Natural killer cell (primary cell): ENCODE measurements at regions not wholly inside any gene's neighbourhood (a gene's known extent, or its start where the extent isn't known, plus 50 kb on each side); places are given as distances from the start of the nearest gene placed in this dataset.
A peak's percentile ranks its signal among the peaks of the same experiment; 100 is the strongest.

Experiments
- ATAC-seq, 3 donors: fragments of 150-1000 bp in 2 of 3; fragments of 200-7000 bp in 1 of 3; cut with Tn5 transposase; 1 replicate in 1 of 3; 2 replicates in 2 of 3; pipeline ENCODE4 v1.10.0; 2021; ENCODE audit warnings: mild to moderate bottlenecking in 2 of 3, moderate library complexity in 2 of 3
- DNase-seq, 2 donors: peaks; one replicate each; pipeline versions ENCODE4 v3.0.0 to v3.0.0-alpha.2; 2013 to 2021; ENCODE audit warnings: mixed read lengths in 1 of 2
- H3K27ac ChIP-seq: one replicate; pipeline ENCODE4 v1.5.1; 2013; ENCODE audit warnings: mild to moderate bottlenecking, low read length
- H3K27me3 ChIP-seq: one replicate; pipeline ENCODE4 v1.6.1; 2013; ENCODE audit warnings: low read length; ENCODE audit not compliant: control insufficient read depth, insufficient read depth
- H3K36me3 ChIP-seq: one replicate; pipeline ENCODE4 v1.6.1; 2013; ENCODE audit warnings: low read length; ENCODE audit not compliant: control insufficient read depth, insufficient read depth
- H3K4me1 ChIP-seq: one replicate; pipeline ENCODE4 v1.6.1; 2013; ENCODE audit warnings: low read length; ENCODE audit not compliant: control insufficient read depth, insufficient read depth
- H3K4me3 ChIP-seq: one replicate; pipeline ENCODE4 v1.5.1; 2013; ENCODE audit warnings: low read length
- H3K9me3 ChIP-seq: one replicate; pipeline ENCODE4 v1.6.1; 2013; ENCODE audit warnings: low read length; ENCODE audit not compliant: control insufficient read depth, insufficient read depth
- H3K27ac Mint-ChIP-seq, 2 donors: one replicate each; pipeline ENCODE4 v1.8.0; 2022; ENCODE audit warnings: mild to moderate bottlenecking in 2 of 2, mixed read lengths in 2 of 2, moderate library complexity in 1 of 2
- H3K27me3 Mint-ChIP-seq, 2 donors: one replicate each; pipeline ENCODE4 v1.8.0; 2022; ENCODE audit warnings: low read depth in 2 of 2, mixed read lengths in 2 of 2
- H3K36me3 Mint-ChIP-seq: one replicate; pipeline ENCODE4 v1.8.0; 2022; ENCODE audit warnings: mixed read lengths
- H3K4me1 Mint-ChIP-seq, 2 donors: one replicate each; pipeline ENCODE4 v1.8.0; 2022; ENCODE audit warnings: mixed read lengths in 2 of 2
- H3K4me3 Mint-ChIP-seq: one replicate; pipeline ENCODE4 v1.8.0; 2022; ENCODE audit warnings: mild to moderate bottlenecking, moderate library complexity, mixed read lengths
- H3K9me3 Mint-ChIP-seq, 2 donors: one replicate each; pipeline ENCODE4 v1.8.0; 2022; ENCODE audit warnings: mixed read lengths in 2 of 2
- CTCF ChIP-seq: fragments of 200-600 bp; IDR thresholded peaks from one replicate; pipeline ENCODE4 v1.8.0; 2022; ENCODE audit warnings: antibody characterized with exemption
- WGBS: methylation state at CpG from one replicate; pipeline ENCODE4 v1.1.7; 2013; ENCODE audit warnings: missing lambda C conversion rate; ENCODE audit not compliant: insufficient coverage; 5-methylcytosine and 5-hydroxymethylcytosine counted together
- intact Hi-C: fragments of 100-400 bp; cut with micrococcal nuclease; formaldehyde crosslinking; loops from one replicate; pipeline ENCODE4 v1.14.2; 2022

GRCh38 chr6:1070085-1070521, 241.8 kb upstream of the FOXQ1 start:
- ATAC-seq (no peak), DNase-seq (no peak)
- WGBS, result 25% methylated on average over 12 of the region's 12 CpGs
- H3K27me3 Mint-ChIP-seq, result peaks cover 0 to 7% of the 10 kb centered on the region in 2 donors
- H3K4me1 Mint-ChIP-seq, result no peaks in the 10 kb centered on the region
- Histone ChIP-seq H3K27ac (no peak overlapping the region), H3K9me3 (no peaks in the 10 kb centered on the region), H3K4me3 (no peak overlapping the region), H3K36me3 (no peaks in the 10 kb centered on the region), H3K27me3 (no peaks in the 10 kb centered on the region), H3K4me1 (no peaks in the 10 kb centered on the region)
- no peak overlapping the region for H3K27ac Mint-ChIP-seq
- H3K36me3 Mint-ChIP-seq, result no peaks in the 10 kb centered on the region
- no peaks in the 10 kb centered on the region for H3K9me3 Mint-ChIP-seq
- intact Hi-C loops, result no loop called here
- no peak for TF ChIP-seq CTCF
- no peak overlapping the region for H3K4me3 Mint-ChIP-seq

GRCh38 chr6:1068905-1069304, 243.0 kb upstream of the FOXQ1 start:
- Histone ChIP-seq H3K9me3 (no peaks in the 10 kb centered on the region), H3K27me3 (no peaks in the 10 kb centered on the region), H3K27ac (no peak overlapping the region), H3K36me3 (no peaks in the 10 kb centered on the region), H3K4me1 (no peaks in the 10 kb centered on the region), H3K4me3 (no peak overlapping the region)
- peaks cover 0 to 10% of the 10 kb centered on the region in 2 donors for H3K27me3 Mint-ChIP-seq
- no peaks in the 10 kb centered on the region for H3K36me3 Mint-ChIP-seq
- no peaks in the 10 kb centered on the region for H3K9me3 Mint-ChIP-seq
- DNase-seq (no peak), ATAC-seq (peak in 1 of 3 donors; percentile 14)
- no peak for TF ChIP-seq CTCF
- H3K4me1 Mint-ChIP-seq, result no peaks in the 10 kb centered on the region
- no peak overlapping the region for H3K4me3 Mint-ChIP-seq
- WGBS, result 82% methylated on average over 5 of the region's 7 CpGs
- no peak overlapping the region for H3K27ac Mint-ChIP-seq
- intact Hi-C loops, result no loop called here

GRCh38 chr6:1068068-1068467, 243.8 kb upstream of the FOXQ1 start:
- intact Hi-C loops, result no loop called here

More at GRCh38 chr6:1068068-1068467, 243.8 kb upstream of the FOXQ1 start:
- ATAC-seq (no peak), DNase-seq (no peak)
- Mint-ChIP-seq H3K4me1 (no peaks in the 10 kb centered on the region), H3K36me3 (no peaks in the 10 kb centered on the region), H3K27me3 (peaks cover 0 to 10% of the 10 kb centered on the region in 2 donors), H3K9me3 (no peaks in the 10 kb centered on the region), H3K27ac (no peak overlapping the region), H3K4me3 (no peak overlapping the region)
- Histone ChIP-seq H3K4me3 (no peak overlapping the region), H3K4me1 (no peaks in the 10 kb centered on the region), H3K27ac (no peak overlapping the region), H3K36me3 (no peaks in the 10 kb centered on the region), H3K9me3 (no peaks in the 10 kb centered on the region), H3K27me3 (no peaks in the 10 kb centered on the region)
- WGBS, result 88% methylated on average over 6 of the region's 7 CpGs
- TF ChIP-seq CTCF, result no peak
